ENCODE measurements at regions not wholly inside any gene's neighbourhood (a gene's known extent, or its start where the extent isn't known, plus 50 kb on each side); places are given as distances from the start of the nearest gene placed in this dataset.

GRCh38 chr3:34876997-34877396 is 762.3 kb upstream of the ARPP21 start:
- H3K9me3 ChIP-seq (ENCODE audit: control insufficient read depth in 2 of 2, low read length in 2 of 2), result peaks cover 0 to 8% of the 10 kb centered on the region in 2 experiments
- no peak for DNase-seq
- H3K4me1 ChIP-seq (ENCODE audit: control insufficient read depth, insufficient read depth, low read length, poor library complexity, severe bottlenecking), result no peaks in the 10 kb centered on the region
- H3K4me3 ChIP-seq (ENCODE audit: low read depth, low read length), result no peak overlapping the region
- no peaks in the 10 kb centered on the region for H3K36me3 ChIP-seq (ENCODE audit: control insufficient read depth, insufficient read depth, low read length)
- Mint-ChIP-seq H3K4me3 (no peak overlapping the region), H3K36me3 (no peaks in the 10 kb centered on the region), H3K9me3 (peaks cover 0 to 3% (median 1%) of the 10 kb centered on the region in 7 donors), H3K27me3 (no peaks in the 10 kb centered on the region), H3K4me1 (no peaks in the 10 kb centered on the region), H3K27ac (no peak overlapping the region)
- no peaks in the 10 kb centered on the region for H3K27me3 ChIP-seq (ENCODE audit: control insufficient read depth, insufficient read depth, low read length)
- no peak overlapping the region for H3K27ac ChIP-seq (ENCODE audit: insufficient read depth, low read length, poor library complexity, severe bottlenecking)
- no peak for ATAC-seq (ENCODE audit: low read depth in 2 of 2)

- DNase-seq (no peak), ATAC-seq (ENCODE audit: low read depth in 2 of 2) (no peak)
- no peaks in the 10 kb centered on the region for H3K36me3 Mint-ChIP-seq
These were observed 760.8 kb upstream of the ARPP21 start for GRCh38 chr3:34878488-34878887.

GRCh38 chr3:34881026-34881425 is 758.3 kb upstream of the ARPP21 start:
- ATAC-seq (ENCODE audit: low read depth in 2 of 2) (no peak), DNase-seq (no peak)
- H3K4me1 Mint-ChIP-seq, result no peaks in the 10 kb centered on the region
- H3K27me3 Mint-ChIP-seq, result peaks cover 5% of the 10 kb centered on the region
- Histone ChIP-seq H3K4me3 (ENCODE audit: low read depth, low read length) (no peak overlapping the region), H3K4me1 (ENCODE audit: control insufficient read depth, insufficient read depth, low read length, poor library complexity, severe bottlenecking) (no peaks in the 10 kb centered on the region), H3K27ac (ENCODE audit: insufficient read depth, low read length, poor library complexity, severe bottlenecking) (no peak overlapping the region), H3K36me3 (ENCODE audit: control insufficient read depth, insufficient read depth, low read length) (no peaks in the 10 kb centered on the region), H3K9me3 (ENCODE audit: control insufficient read depth in 2 of 2, low read length in 2 of 2) (no peaks in the 10 kb centered on the region), H3K27me3 (ENCODE audit: control insufficient read depth, insufficient read depth, low read length) (no peaks in the 10 kb centered on the region)
- no peak overlapping the region for H3K4me3 Mint-ChIP-seq
- no peak overlapping the region for H3K27ac Mint-ChIP-seq
- H3K36me3 Mint-ChIP-seq, result no peaks in the 10 kb centered on the region
- peaks cover 0 to 4% (median 1%) of the 10 kb centered on the region in 7 donors for H3K9me3 Mint-ChIP-seq

More at GRCh38 chr3:34878488-34878887, 760.8 kb upstream of the ARPP21 start:
- H3K4me3 Mint-ChIP-seq, result no peak overlapping the region
- no peaks in the 10 kb centered on the region for H3K4me1 ChIP-seq (ENCODE audit: control insufficient read depth, insufficient read depth, low read length, poor library complexity, severe bottlenecking)
- H3K9me3 Mint-ChIP-seq, result peaks cover 0 to 4% (median 2%) of the 10 kb centered on the region in 7 donors
- no peak overlapping the region for H3K27ac ChIP-seq (ENCODE audit: insufficient read depth, low read length, poor library complexity, severe bottlenecking)
- no peak overlapping the region for H3K27ac Mint-ChIP-seq
- no peaks in the 10 kb centered on the region for H3K36me3 ChIP-seq (ENCODE audit: control insufficient read depth, insufficient read depth, low read length)
- no peaks in the 10 kb centered on the region for H3K27me3 ChIP-seq (ENCODE audit: control insufficient read depth, insufficient read depth, low read length)
- H3K4me1 Mint-ChIP-seq, result no peaks in the 10 kb centered on the region
- H3K4me3 ChIP-seq (ENCODE audit: low read depth, low read length), result no peak overlapping the region
- no peaks in the 10 kb centered on the region for H3K9me3 ChIP-seq (ENCODE audit: control insufficient read depth in 2 of 2, low read length in 2 of 2)
- H3K27me3 Mint-ChIP-seq, result peaks cover 5% of the 10 kb centered on the region

- Histone ChIP-seq H3K4me3 (ENCODE audit: low read depth, low read length) (no peak overlapping the region), H3K27me3 (ENCODE audit: control insufficient read depth, insufficient read depth, low read length) (no peaks in the 10 kb centered on the region), H3K9me3 (ENCODE audit: control insufficient read depth in 2 of 2, low read length in 2 of 2) (no peaks in the 10 kb centered on the region), H3K4me1 (ENCODE audit: control insufficient read depth, insufficient read depth, low read length, poor library complexity, severe bottlenecking) (no peaks in the 10 kb centered on the region), H3K27ac (ENCODE audit: insufficient read depth, low read length, poor library complexity, severe bottlenecking) (no peak overlapping the region), H3K36me3 (ENCODE audit: control insufficient read depth, insufficient read depth, low read length) (no peaks in the 10 kb centered on the region)
- Mint-ChIP-seq H3K4me3 (no peak overlapping the region), H3K9me3 (peaks cover 0 to 4% (median 2%) of the 10 kb centered on the region in 7 donors), H3K27me3 (peaks cover 5% of the 10 kb centered on the region), H3K4me1 (no peaks in the 10 kb centered on the region), H3K27ac (no peak overlapping the region), H3K36me3 (no peaks in the 10 kb centered on the region)
- no peak for DNase-seq
- no peak for ATAC-seq (ENCODE audit: low read depth in 2 of 2)
These were observed 756.6 kb upstream of the ARPP21 start for GRCh38 chr3:34882764-34883163.

GRCh38 chr3:34884007-34884406 is 755.3 kb upstream of the ARPP21 start:
- H3K4me1 ChIP-seq (ENCODE audit: control insufficient read depth, insufficient read depth, low read length, poor library complexity, severe bottlenecking), result no peaks in the 10 kb centered on the region
- H3K27ac ChIP-seq (ENCODE audit: insufficient read depth, low read length, poor library complexity, severe bottlenecking), result no peak overlapping the region
- H3K4me3 ChIP-seq (ENCODE audit: low read depth, low read length), result no peak overlapping the region
- H3K27me3 Mint-ChIP-seq, result peaks cover 5% of the 10 kb centered on the region
- H3K27ac Mint-ChIP-seq, result no peak overlapping the region
- H3K9me3 Mint-ChIP-seq, result peaks cover 0 to 7% (median 2%) of the 10 kb centered on the region in 7 donors
- H3K27me3 ChIP-seq (ENCODE audit: control insufficient read depth, insufficient read depth, low read length), result no peaks in the 10 kb centered on the region
- no peak overlapping the region for H3K4me3 Mint-ChIP-seq
- DNase-seq, result no peak
- no peak for ATAC-seq (ENCODE audit: low read depth in 2 of 2)
- H3K36me3 ChIP-seq (ENCODE audit: control insufficient read depth, insufficient read depth, low read length), result no peaks in the 10 kb centered on the region
- H3K4me1 Mint-ChIP-seq, result no peaks in the 10 kb centered on the region
- no peaks in the 10 kb centered on the region for H3K36me3 Mint-ChIP-seq
- no peaks in the 10 kb centered on the region for H3K9me3 ChIP-seq (ENCODE audit: control insufficient read depth in 2 of 2, low read length in 2 of 2)

GRCh38 chr3:34886443-34886842 is 752.9 kb upstream of the ARPP21 start:
- H3K9me3 ChIP-seq (ENCODE audit: control insufficient read depth in 2 of 2, low read length in 2 of 2), result no peaks in the 10 kb centered on the region
- no peak for ATAC-seq (ENCODE audit: low read depth in 2 of 2)
- H3K4me3 ChIP-seq (ENCODE audit: low read depth, low read length), result no peak overlapping the region
- Mint-ChIP-seq H3K9me3 (peaks cover 0 to 10% (median 4%) of the 10 kb centered on the region in 7 donors), H3K27me3 (peaks cover 5% of the 10 kb centered on the region), H3K27ac (no peak overlapping the region), H3K4me3 (no peak overlapping the region), H3K36me3 (no peaks in the 10 kb centered on the region), H3K4me1 (no peaks in the 10 kb centered on the region)
- no peak overlapping the region for H3K27ac ChIP-seq (ENCODE audit: insufficient read depth, low read length, poor library complexity, severe bottlenecking)
- H3K4me1 ChIP-seq (ENCODE audit: control insufficient read depth, insufficient read depth, low read length, poor library complexity, severe bottlenecking), result no peaks in the 10 kb centered on the region
- H3K36me3 ChIP-seq (ENCODE audit: control insufficient read depth, insufficient read depth, low read length), result no peaks in the 10 kb centered on the region
- no peaks in the 10 kb centered on the region for H3K27me3 ChIP-seq (ENCODE audit: control insufficient read depth, insufficient read depth, low read length)
- DNase-seq, result no peak

- DNase-seq (no peak), ATAC-seq (ENCODE audit: low read depth in 2 of 2) (no peak)
- Mint-ChIP-seq H3K9me3 (peaks cover 0 to 24% (median 2%) of the 10 kb centered on the region in 7 donors), H3K27me3 (no peaks in the 10 kb centered on the region), H3K4me3 (no peak overlapping the region), H3K4me1 (no peaks in the 10 kb centered on the region), H3K27ac (no peak overlapping the region), H3K36me3 (no peaks in the 10 kb centered on the region)
- Histone ChIP-seq H3K36me3 (ENCODE audit: control insufficient read depth, insufficient read depth, low read length) (no peaks in the 10 kb centered on the region), H3K27ac (ENCODE audit: insufficient read depth, low read length, poor library complexity, severe bottlenecking) (no peak overlapping the region), H3K4me3 (ENCODE audit: low read depth, low read length) (no peak overlapping the region), H3K9me3 (ENCODE audit: control insufficient read depth in 2 of 2, low read length in 2 of 2) (no peaks in the 10 kb centered on the region), H3K4me1 (ENCODE audit: control insufficient read depth, insufficient read depth, low read length, poor library complexity, severe bottlenecking) (no peaks in the 10 kb centered on the region), H3K27me3 (ENCODE audit: control insufficient read depth, insufficient read depth, low read length) (no peaks in the 10 kb centered on the region)
These were observed 749.7 kb upstream of the ARPP21 start for GRCh38 chr3:34889641-34890040.

- no peaks in the 10 kb centered on the region for H3K4me1 Mint-ChIP-seq
- no peaks in the 10 kb centered on the region for H3K27me3 ChIP-seq (ENCODE audit: control insufficient read depth, insufficient read depth, low read length)
- no peaks in the 10 kb centered on the region for H3K4me1 ChIP-seq (ENCODE audit: control insufficient read depth, insufficient read depth, low read length, poor library complexity, severe bottlenecking)
- no peak overlapping the region for H3K4me3 Mint-ChIP-seq
- H3K9me3 Mint-ChIP-seq, result peaks cover 0 to 29% (median 5%) of the 10 kb centered on the region in 7 donors
- H3K9me3 ChIP-seq (ENCODE audit: control insufficient read depth in 2 of 2, low read length in 2 of 2), result no peaks in the 10 kb centered on the region
- no peaks in the 10 kb centered on the region for H3K27me3 Mint-ChIP-seq
- DNase-seq, result no peak
- no peaks in the 10 kb centered on the region for H3K36me3 Mint-ChIP-seq
- no peak overlapping the region for H3K4me3 ChIP-seq (ENCODE audit: low read depth, low read length)
- H3K27ac ChIP-seq (ENCODE audit: insufficient read depth, low read length, poor library complexity, severe bottlenecking), result no peak overlapping the region
- H3K36me3 ChIP-seq (ENCODE audit: control insufficient read depth, insufficient read depth, low read length), result no peaks in the 10 kb centered on the region
- H3K27ac Mint-ChIP-seq, result no peak overlapping the region
- no peak for ATAC-seq (ENCODE audit: low read depth in 2 of 2)
These were observed 749.1 kb upstream of the ARPP21 start for GRCh38 chr3:34890247-34890646.
